ENCODE measurements at regions not wholly inside any gene's neighbourhood (a gene's known extent, or its start where the extent isn't known, plus 50 kb on each side); places are given as distances from the start of the nearest gene placed in this dataset.

- Histone ChIP-seq H3K27ac (no peak overlapping the region), H3K4me1 (replicated peaks in 1 of 2) (no peaks in the 10 kb centered on the region), H3K27me3 (no peaks in the 10 kb centered on the region), H3K36me3 (replicated peaks in 1 of 2) (no peaks in the 10 kb centered on the region), H3K9me3 (replicated peaks in 1 of 3) (no peaks in the 10 kb centered on the region), H3K4me3 (no peak overlapping the region)
- intact Hi-C loops (cut with DNase I) = no loop called here
- 76 to 86% (median 82%) methylated on average over 2 of the region's 2 CpGs for WGBS, 4 donors
- no peak for TF ChIP-seq CTCF (IDR thresholded peaks at IDR 0.05)
- no peak for TF ChIP-seq POLR2A (IDR thresholded peaks at IDR 0.05)
- no peak for DNase-seq
Measured at GRCh38 chr12:68532887-68533248, 77.8 kb upstream of the RAP1B start.

GRCh38 chr12:68534108-68534507 is 76.6 kb upstream of the RAP1B start:
- H3K27me3 ChIP-seq = no peaks in the 10 kb centered on the region
- no peak overlapping the region for H3K27ac ChIP-seq
- no peaks in the 10 kb centered on the region for H3K9me3 ChIP-seq (replicated peaks in 1 of 3)
- intact Hi-C loops (cut with DNase I) = no loop called here
- H3K4me1 ChIP-seq (replicated peaks in 1 of 2) = no peaks in the 10 kb centered on the region
- no peak overlapping the region for H3K4me3 ChIP-seq
- TF ChIP-seq CTCF (IDR thresholded peaks at IDR 0.05) (no peak), POLR2A (IDR thresholded peaks at IDR 0.05) (no peak)
- 95 to 97% (median 96%) methylated on average over 5 of the region's 5 CpGs for WGBS, 4 donors
- no peaks in the 10 kb centered on the region for H3K36me3 ChIP-seq (replicated peaks in 1 of 2)
- no peak for DNase-seq

GRCh38 chr12:68536885-68537485 is 73.7 kb upstream of the RAP1B start:
- Histone ChIP-seq H3K27ac (no peak overlapping the region), H3K4me3 (no peak overlapping the region), H3K36me3 (replicated peaks in 1 of 2) (no peaks in the 10 kb centered on the region), H3K27me3 (no peaks in the 10 kb centered on the region), H3K4me1 (replicated peaks in 1 of 2) (no peaks in the 10 kb centered on the region), H3K9me3 (replicated peaks in 1 of 3) (no peaks in the 10 kb centered on the region)
- DNase-seq = no peak
- TF ChIP-seq CTCF (IDR thresholded peaks at IDR 0.05) (no peak), POLR2A (IDR thresholded peaks at IDR 0.05) (no peak)
- intact Hi-C loops (cut with DNase I) = no loop called here
- 72 to 85% (median 80%) methylated on average over 6 of the region's 6 CpGs for WGBS, 4 donors

- intact Hi-C loops (cut with DNase I) = no loop called here
- no peaks in the 10 kb centered on the region for H3K9me3 ChIP-seq (replicated peaks in 1 of 3)
- WGBS, 4 donors = 76 to 92% (median 88%) methylated on average over 2 of the region's 2 CpGs
- TF ChIP-seq POLR2A (IDR thresholded peaks at IDR 0.05) = no peak
- TF ChIP-seq CTCF (IDR thresholded peaks at IDR 0.05) = no peak
- no peak for DNase-seq
- H3K36me3 ChIP-seq (replicated peaks in 1 of 2) = no peaks in the 10 kb centered on the region
- no peaks in the 10 kb centered on the region for H3K4me1 ChIP-seq (replicated peaks in 1 of 2)
- H3K27ac ChIP-seq = no peak overlapping the region
- no peak overlapping the region for H3K4me3 ChIP-seq
- no peaks in the 10 kb centered on the region for H3K27me3 ChIP-seq
Measured at GRCh38 chr12:68537571-68537970, 73.1 kb upstream of the RAP1B start.

All from adrenal gland (tissue), 9 donors.